SK-N-SH treated with all-trans-retinoic acid at 6 μM for 48 hours (cell line): ENCODE measurements at regions not wholly inside any gene's neighbourhood (a gene's known extent, or its start where the extent isn't known, plus 50 kb on each side); places are given as distances from the start of the nearest gene placed in this dataset.

Source experiments
- ATAC-seq: fragments of 200-7000 bp; cut with Tn5 transposase; 3 replicates; pipeline ENCODE4 v1.9.1; 2020; ENCODE audit warnings: mild to moderate bottlenecking, moderate library complexity
- BACH2 ChIP-seq: fragments of 250-450 bp; sonication (Bioruptor Pico); IDR thresholded peaks from 2 replicates; pipeline ENCODE4 v1.9.0; 2021; ENCODE audit warnings: mild to moderate bottlenecking, borderline replicate concordance
- CSDC2 ChIP-seq: fragments of 250-450 bp; sonication (Bioruptor Pico); IDR thresholded peaks from 2 replicates; pipeline ENCODE4 v1.5.0; 2020; ENCODE audit warnings: mild to moderate bottlenecking, moderate library complexity
- ESRRG ChIP-seq: fragments of 250-450 bp; sonication (Bioruptor Pico); IDR thresholded peaks from 2 replicates; pipeline ENCODE4 v1.6.1; 2021; ENCODE audit warnings: mild to moderate bottlenecking
- ISL1 ChIP-seq: fragments of 250-450 bp; sonication (Bioruptor Pico); IDR thresholded peaks from 2 replicates; pipeline ENCODE4 v2.1.2; 2022; ENCODE audit warnings: mild to moderate bottlenecking, moderate library complexity
- OSR1 ChIP-seq: fragments of 250-450 bp; sonication (Bioruptor Pico); IDR thresholded peaks from 2 replicates; pipeline ENCODE4 v1.8.0; 2022; ENCODE audit warnings: moderate library complexity, mild to moderate bottlenecking, inconsistent platforms
- PPARA ChIP-seq: fragments of 250-450 bp; sonication (Bioruptor Pico); IDR thresholded peaks from 2 replicates; pipeline ENCODE4 v1.5.0; 2020; ENCODE audit warnings: mild to moderate bottlenecking, borderline replicate concordance
- RARB ChIP-seq: fragments of 250-450 bp; sonication (Bioruptor Pico); IDR thresholded peaks from 2 replicates; pipeline ENCODE4 v1.8.0; 2021; ENCODE audit warnings: mild to moderate bottlenecking, moderate library complexity
- SNAI2 ChIP-seq: fragments of 250-450 bp; sonication (Bioruptor Pico); IDR thresholded peaks from 2 replicates; pipeline ENCODE4 v1.5.0; 2020; ENCODE audit warnings: mild to moderate bottlenecking, moderate library complexity
- TCF4 ChIP-seq: fragments of 250-450 bp; sonication (Bioruptor Pico); IDR thresholded peaks from 2 replicates; pipeline ENCODE4 v1.8.0; 2021; ENCODE audit warnings: mild to moderate bottlenecking, moderate library complexity, borderline replicate concordance
- TOX ChIP-seq: fragments of 250-450 bp; sonication (Bioruptor Pico); IDR thresholded peaks from 2 replicates; pipeline ENCODE4 v1.8.0; 2021; ENCODE audit warnings: mild to moderate bottlenecking, moderate library complexity, borderline replicate concordance
- ZC3H10 ChIP-seq: fragments of 250-450 bp; sonication (Bioruptor Pico); IDR thresholded peaks from 2 replicates; pipeline ENCODE4 v1.5.1; 2021; ENCODE audit warnings: mild to moderate bottlenecking, moderate library complexity
- ZFP3 ChIP-seq: fragments of 250-450 bp; sonication (Bioruptor Pico); IDR thresholded peaks from 2 replicates; pipeline ENCODE4 v1.5.0; 2020; ENCODE audit warnings: mild to moderate bottlenecking, moderate library complexity
- ZFP30 ChIP-seq: fragments of 450-650 bp; formaldehyde crosslinking; IDR thresholded peaks from 2 replicates; pipeline ENCODE4 v1.5.0; 2022; ENCODE audit warnings: mild to moderate bottlenecking, moderate library complexity
- ZNF565 ChIP-seq: fragments of 450-650 bp; formaldehyde crosslinking; conservative IDR thresholded peaks from 2 replicates; pipeline ENCODE4 v1.5.0; 2020; ENCODE audit warnings: low read depth, mild to moderate bottlenecking, moderate library complexity
- ZNF8 ChIP-seq: fragments of 450-650 bp; formaldehyde crosslinking; IDR thresholded peaks from 2 replicates; pipeline ENCODE4 v1.5.0; 2020; ENCODE audit warnings: mild to moderate bottlenecking, moderate library complexity
- TF ChIP-seq, protein P1 (sequence below): fragments of 250-450 bp; sonication (Bioruptor Pico); IDR thresholded peaks from 2 replicates; pipeline ENCODE4 v1.5.1; 2021; ENCODE audit warnings: mild to moderate bottlenecking, moderate library complexity
- TF ChIP-seq, protein P2 (sequence below): fragments of 250-450 bp; sonication (Bioruptor Pico); IDR thresholded peaks from 2 replicates; pipeline ENCODE4 v1.8.0; 2020; ENCODE audit warnings: mild to moderate bottlenecking, moderate library complexity, borderline replicate concordance
- TF ChIP-seq, protein P3 (sequence below): fragments of 250-450 bp; sonication (Bioruptor Pico); IDR thresholded peaks from 2 replicates; pipeline ENCODE4 v1.5.1; 2020; ENCODE audit warnings: low read depth, mild to moderate bottlenecking, moderate library complexity
- TF ChIP-seq, protein P4 (sequence below): fragments of 250-450 bp; sonication (Bioruptor Pico); IDR thresholded peaks from 2 replicates; pipeline ENCODE4 v1.5.0; 2020; ENCODE audit warnings: mild to moderate bottlenecking, moderate library complexity

DNA sequence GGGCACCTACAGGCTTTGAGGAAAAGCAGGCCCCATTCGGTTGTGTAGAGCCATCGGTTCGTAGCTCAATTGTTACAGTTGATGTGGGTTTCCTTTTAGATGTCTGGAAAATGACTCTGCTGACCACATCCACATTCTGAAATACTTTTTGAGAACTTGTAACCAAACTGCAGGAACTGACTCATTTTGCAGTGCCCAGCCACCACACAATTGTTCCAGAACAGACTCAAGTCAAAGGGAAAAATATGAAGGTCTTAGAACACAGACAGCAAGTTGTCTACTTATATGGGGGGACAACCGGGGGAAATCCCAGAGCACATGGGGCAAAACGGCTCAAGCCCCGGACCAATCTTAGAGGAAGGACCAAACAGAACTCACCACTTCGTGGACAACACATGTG, 557.6 kb upstream of the DIPK2B start:
- TF ChIP-seq SNAI2 (no peak), PPARA (CRISPR knock-in tag) (no peak), TCF4 (CRISPR knock-in tag) (no peak), ISL1 (CRISPR knock-in tag) (no peak), TOX (CRISPR knock-in tag) (peak; percentile 44; the same call in 1 of the 2 replicates), ESRRG (CRISPR knock-in tag) (no peak), CSDC2 (CRISPR knock-in tag) (no peak)
- TF ChIP-seq, protein P1, sequence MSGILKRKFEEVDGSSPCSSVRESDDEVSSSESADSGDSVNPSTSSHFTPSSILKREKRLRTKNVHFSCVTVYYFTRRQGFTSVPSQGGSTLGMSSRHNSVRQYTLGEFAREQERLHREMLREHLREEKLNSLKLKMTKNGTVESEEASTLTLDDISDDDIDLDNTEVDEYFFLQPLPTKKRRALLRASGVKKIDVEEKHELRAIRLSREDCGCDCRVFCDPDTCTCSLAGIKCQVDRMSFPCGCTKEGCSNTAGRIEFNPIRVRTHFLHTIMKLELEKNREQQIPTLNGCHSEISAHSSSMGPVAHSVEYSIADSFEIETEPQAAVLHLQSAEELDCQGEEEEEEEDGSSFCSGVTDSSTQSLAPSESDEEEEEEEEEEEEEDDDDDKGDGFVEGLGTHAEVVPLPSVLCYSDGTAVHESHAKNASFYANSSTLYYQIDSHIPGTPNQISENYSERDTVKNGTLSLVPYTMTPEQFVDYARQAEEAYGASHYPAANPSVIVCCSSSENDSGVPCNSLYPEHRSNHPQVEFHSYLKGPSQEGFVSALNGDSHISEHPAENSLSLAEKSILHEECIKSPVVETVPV (CRISPR knock-in tag) = no peak
- TF ChIP-seq, protein P2, sequence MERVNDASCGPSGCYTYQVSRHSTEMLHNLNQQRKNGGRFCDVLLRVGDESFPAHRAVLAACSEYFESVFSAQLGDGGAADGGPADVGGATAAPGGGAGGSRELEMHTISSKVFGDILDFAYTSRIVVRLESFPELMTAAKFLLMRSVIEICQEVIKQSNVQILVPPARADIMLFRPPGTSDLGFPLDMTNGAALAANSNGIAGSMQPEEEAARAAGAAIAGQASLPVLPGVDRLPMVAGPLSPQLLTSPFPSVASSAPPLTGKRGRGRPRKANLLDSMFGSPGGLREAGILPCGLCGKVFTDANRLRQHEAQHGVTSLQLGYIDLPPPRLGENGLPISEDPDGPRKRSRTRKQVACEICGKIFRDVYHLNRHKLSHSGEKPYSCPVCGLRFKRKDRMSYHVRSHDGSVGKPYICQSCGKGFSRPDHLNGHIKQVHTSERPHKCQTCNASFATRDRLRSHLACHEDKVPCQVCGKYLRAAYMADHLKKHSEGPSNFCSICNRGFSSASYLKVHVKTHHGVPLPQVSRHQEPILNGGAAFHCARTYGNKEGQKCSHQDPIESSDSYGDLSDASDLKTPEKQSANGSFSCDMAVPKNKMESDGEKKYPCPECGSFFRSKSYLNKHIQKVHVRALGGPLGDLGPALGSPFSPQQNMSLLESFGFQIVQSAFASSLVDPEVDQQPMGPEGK (CRISPR knock-in tag) = no peak
- TF ChIP-seq, all 23 proteins: peak for 1
- peak; percentile 28 for ATAC-seq

DNA sequence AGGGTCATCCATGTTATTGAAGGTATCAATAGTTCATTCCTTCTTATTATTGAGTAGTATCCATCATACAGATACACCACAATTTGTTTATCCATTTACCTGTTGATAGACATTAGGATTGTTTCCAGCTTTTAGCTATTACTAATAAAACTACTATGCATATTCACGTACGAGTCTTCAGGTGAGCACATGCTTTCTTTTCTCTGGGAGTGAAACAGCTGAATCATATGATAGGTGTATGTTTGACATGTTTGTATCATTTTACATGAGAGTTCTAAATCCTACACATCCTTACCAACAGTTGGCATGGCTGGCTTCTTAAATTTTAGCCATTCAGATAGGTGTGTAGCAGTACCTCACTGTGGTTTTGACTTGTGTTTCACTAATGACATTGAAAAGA, 556.6 kb upstream of the DIPK2B start:
- TF ChIP-seq ESRRG (CRISPR knock-in tag) (no peak), ZNF8 (CRISPR knock-in tag) (no peak), BACH2 (no peak), RARB (0 out of 2 replicates have a peak, but pooled peaks have one; percentile 22), ZNF565 (CRISPR knock-in tag) (no peak)
- no peak for ATAC-seq

DNA sequence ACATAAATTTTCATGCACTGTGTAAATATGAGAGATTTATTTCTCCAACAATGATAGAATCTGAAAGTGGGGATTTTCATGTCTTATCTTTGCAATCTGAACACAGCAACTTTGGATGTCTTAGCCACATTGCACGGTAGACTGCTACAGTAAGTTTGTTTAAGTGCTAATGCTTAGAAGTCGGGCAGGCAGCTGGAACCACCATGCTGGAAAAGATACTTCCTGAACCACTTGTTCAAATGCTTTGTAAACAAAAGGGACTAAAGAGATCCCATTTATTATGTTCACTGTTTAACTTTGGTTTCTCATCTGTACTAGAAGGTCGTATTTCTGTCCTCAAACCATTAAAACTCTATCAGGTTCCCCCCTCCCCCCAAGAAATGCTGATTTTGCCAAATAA, 555.9 kb upstream of the DIPK2B start:
- TF ChIP-seq BACH2 (no peak), ZFP3 (no peak), ISL1 (CRISPR knock-in tag) (no peak), TCF4 (CRISPR knock-in tag) (no peak), ZNF8 (CRISPR knock-in tag) (no peak), RARB (no peak), ZFP30 (CRISPR knock-in tag) (no peak), ZC3H10 (no peak), ZNF565 (CRISPR knock-in tag) (no peak)
- TF ChIP-seq, protein P3, sequence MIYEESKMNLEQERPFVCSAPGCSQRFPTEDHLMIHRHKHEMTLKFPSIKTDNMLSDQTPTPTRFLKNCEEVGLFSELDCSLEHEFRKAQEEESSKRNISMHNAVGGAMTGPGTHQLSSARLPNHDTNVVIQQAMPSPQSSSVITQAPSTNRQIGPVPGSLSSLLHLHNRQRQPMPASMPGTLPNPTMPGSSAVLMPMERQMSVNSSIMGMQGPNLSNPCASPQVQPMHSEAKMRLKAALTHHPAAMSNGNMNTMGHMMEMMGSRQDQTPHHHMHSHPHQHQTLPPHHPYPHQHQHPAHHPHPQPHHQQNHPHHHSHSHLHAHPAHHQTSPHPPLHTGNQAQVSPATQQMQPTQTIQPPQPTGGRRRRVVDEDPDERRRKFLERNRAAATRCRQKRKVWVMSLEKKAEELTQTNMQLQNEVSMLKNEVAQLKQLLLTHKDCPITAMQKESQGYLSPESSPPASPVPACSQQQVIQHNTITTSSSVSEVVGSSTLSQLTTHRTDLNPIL (CRISPR knock-in tag) = no peak
- TF ChIP-seq, protein P2 (CRISPR knock-in tag) = no peak
- TF ChIP-seq, protein P4, sequence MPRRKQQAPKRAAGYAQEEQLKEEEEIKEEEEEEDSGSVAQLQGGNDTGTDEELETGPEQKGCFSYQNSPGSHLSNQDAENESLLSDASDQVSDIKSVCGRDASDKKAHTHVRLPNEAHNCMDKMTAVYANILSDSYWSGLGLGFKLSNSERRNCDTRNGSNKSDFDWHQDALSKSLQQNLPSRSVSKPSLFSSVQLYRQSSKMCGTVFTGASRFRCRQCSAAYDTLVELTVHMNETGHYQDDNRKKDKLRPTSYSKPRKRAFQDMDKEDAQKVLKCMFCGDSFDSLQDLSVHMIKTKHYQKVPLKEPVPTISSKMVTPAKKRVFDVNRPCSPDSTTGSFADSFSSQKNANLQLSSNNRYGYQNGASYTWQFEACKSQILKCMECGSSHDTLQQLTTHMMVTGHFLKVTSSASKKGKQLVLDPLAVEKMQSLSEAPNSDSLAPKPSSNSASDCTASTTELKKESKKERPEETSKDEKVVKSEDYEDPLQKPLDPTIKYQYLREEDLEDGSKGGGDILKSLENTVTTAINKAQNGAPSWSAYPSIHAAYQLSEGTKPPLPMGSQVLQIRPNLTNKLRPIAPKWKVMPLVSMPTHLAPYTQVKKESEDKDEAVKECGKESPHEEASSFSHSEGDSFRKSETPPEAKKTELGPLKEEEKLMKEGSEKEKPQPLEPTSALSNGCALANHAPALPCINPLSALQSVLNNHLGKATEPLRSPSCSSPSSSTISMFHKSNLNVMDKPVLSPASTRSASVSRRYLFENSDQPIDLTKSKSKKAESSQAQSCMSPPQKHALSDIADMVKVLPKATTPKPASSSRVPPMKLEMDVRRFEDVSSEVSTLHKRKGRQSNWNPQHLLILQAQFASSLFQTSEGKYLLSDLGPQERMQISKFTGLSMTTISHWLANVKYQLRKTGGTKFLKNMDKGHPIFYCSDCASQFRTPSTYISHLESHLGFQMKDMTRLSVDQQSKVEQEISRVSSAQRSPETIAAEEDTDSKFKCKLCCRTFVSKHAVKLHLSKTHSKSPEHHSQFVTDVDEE (CRISPR knock-in tag) = no peak
- TF ChIP-seq, all 23 proteins: peak for 0
- ATAC-seq = no peak

DNA sequence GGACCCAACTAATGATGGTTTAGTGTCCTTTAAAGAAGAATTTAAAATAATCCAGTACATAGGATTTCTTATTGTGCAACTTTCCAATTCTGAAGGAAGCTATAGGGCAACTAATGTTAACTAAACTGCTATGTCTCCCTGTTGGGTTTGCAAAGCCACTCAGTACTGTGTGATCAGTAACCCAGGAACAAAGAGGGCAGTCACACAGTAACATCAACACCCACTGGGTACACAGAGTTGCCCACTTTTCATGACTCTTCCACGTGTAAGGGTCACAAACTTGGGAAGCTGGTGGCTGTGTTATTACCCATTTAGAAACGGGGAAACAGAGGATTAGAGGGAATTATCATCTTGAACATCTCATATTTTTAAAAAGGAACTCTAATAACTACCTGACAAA, 555.0 kb upstream of the DIPK2B start:
- no peak for ATAC-seq
- TF ChIP-seq ZFP30 (CRISPR knock-in tag) (no peak), ZNF565 (CRISPR knock-in tag) (no peak), TCF4 (CRISPR knock-in tag) (no peak), PPARA (CRISPR knock-in tag) (no peak), OSR1 (no peak), ESRRG (CRISPR knock-in tag) (no peak)
- TF ChIP-seq, protein P4 (CRISPR knock-in tag) = no peak
- TF ChIP-seq, protein P1 (CRISPR knock-in tag) = no peak
- TF ChIP-seq, protein P2 (CRISPR knock-in tag) = no peak
